RCC 7860 (cell line): ENCODE measurements at regions not wholly inside any gene's neighbourhood (a gene's known extent, or its start where the extent isn't known, plus 50 kb on each side); places are given as distances from the start of the nearest gene placed in this dataset.

ENCODE experiments used
- DNase-seq: peaks from one replicate; pipeline ENCODE4 v3.0.0-alpha.2; 2015; ENCODE audit warnings: low spot score
- FAIRE-seq: peaks from 2 replicates; lab custom pipeline; 2012; peaks lifted over from hg19 to GRCh38; lab: Jason Lieb, UNC

DNA sequence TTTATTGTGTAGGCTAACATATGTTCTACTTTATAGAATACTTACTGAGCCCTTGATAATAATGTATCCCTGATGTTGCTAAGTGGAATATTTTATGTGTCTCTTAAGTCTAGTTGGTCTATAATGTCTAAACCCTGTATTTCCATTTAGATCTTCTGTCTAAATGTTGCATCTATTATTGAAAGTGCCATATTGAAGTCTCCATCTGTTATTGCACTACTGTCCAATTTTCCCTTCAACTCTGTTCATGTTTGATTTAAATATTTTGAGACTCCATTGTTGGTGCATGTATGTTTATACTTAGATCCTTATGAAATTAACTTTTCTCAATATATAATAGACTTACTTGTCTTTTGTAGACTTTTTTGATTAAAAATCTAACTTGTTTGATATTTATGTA, 924.5 kb upstream of the KCND2 start:
- no peak for FAIRE-seq
- no peak for DNase-seq

DNA sequence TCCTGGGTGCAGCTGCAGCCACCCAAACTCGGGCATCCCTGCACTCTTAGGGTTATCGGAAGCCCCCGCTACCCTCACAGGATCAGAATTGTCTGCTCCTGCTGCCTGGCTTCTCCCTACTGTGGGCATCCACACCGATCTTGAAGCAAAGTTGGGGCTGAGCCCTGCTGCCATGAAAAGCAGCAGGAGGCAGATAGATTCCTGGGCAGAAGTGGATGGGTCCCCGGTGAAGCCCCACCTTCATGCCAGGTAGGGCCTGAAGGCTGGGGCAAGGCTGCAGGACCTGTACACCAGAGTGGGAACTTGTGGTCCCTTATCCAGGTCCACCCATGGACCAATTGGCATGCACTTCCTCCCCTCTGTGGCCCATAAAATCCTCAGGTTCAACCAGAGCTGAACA, 922.6 kb upstream of the KCND2 start:
- FAIRE-seq (no peak), DNase-seq (no peak)

DNA sequence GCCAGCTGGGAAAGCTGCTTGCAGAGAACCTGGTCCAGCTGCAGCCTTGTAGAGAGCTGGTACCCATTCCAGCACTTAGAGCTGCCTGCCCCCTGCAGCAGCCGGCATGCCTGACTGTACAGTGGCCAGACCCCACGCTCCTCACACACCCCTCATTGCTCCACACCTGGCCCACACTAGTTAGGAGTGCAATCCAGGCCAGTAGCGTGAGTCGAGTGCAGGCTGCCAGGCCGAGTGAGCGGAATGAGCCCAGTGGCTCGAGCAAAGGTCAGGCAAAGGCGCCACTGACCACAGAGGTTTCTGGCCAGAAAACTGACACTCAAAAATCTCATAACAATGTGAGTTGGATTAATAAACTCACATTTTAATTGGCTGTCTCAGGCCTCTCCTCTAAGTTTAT, 921.7 kb upstream of the KCND2 start:
- no peak for DNase-seq
- no peak for FAIRE-seq

DNA sequence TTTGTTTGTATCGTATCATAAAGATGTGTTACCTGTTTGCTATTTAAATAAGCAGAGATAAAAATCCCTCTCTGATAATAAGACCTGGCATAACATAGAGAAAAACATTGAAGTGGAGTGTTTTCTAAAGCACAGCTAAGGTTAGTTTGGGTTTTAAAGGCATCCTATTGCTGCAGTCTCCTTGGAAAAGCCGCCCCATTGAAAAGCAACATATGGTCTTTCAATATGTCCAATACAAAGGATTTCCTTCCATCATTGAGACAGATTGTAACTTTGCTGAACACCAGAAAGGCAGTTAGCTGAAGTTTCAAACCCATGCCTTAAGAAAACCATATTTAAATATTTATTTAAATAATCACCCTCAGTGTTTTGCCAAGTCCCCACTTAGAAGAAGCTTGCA, 898.5 kb upstream of the KCND2 start:
- DNase-seq (no peak), FAIRE-seq (no peak)

DNA sequence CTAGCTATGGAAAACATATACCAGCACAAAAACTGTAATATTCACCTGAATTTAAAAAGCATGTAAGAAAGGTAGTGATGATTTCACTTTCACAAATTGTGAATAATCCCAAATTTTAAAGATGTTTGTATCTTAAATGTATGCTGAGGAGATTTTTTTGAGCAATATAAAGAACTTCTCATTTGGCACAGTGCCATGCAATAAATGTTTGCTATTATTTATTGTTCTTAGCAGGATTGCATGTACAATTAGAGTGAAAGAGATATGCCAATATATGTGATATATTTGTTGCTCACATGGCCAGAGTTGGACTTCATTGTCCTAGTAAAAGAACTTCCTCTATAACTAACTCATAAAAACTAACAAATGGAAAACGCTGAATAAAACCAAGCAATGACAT, 895.1 kb upstream of the KCND2 start:
- DNase-seq (no peak), FAIRE-seq (no peak)

DNA sequence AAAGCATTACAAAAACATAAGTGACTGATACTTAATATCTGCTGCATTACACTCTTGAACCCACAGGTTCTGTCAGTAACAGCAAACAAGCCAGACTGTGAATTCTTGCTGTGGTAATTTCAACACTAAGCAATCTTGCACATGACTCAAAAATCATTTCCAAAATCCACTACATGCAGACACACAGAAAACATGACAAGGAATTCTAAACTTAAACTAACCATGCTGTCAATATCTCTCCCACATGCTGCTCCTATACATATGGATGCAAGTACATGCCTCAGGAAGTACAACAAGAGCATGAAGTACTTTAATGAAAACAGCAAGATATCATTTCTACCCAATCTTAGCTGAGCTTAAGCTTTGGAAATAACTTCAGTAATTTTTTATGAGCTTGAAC, 890.2 kb upstream of the KCND2 start:
- no peak for FAIRE-seq
- DNase-seq, result no peak

DNA sequence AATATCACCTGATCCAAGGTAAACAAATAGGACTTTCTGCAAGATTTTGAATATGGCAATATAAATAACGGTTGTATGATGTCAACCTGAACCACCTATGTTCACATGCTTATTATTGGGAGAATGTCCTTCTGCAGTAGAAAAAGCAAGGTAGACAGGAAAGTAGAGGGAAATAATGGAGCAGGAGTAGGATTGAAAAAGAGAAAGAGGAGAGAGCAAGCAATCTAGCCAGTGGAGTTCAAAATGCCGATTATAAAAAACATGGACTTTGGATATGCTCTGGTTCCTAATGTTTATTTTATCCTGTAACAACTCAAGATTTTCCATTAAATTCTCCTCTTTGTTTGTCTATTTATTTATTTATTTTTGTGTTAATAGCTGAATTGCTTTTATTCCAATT, 878.0 kb upstream of the KCND2 start:
- no peak for FAIRE-seq

DNA sequence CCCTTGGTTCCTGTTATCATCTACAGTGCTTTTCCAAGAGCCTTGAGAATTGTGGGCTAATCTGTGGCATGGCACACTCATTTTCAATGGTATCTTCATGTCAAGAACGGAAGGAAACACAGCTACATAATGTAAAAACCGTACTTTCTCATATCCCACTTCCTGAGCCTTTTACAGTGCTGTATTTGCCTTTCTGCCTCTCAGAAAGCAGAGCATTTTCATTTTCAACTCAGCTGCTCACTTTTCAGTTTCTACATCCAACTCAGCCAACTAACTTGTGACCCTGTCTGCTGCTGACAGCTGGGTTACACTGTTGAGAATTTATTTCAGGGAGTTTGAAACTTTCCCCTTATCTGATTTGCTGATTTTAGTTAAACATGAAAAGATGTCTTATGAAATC, 875.8 kb upstream of the KCND2 start:
- FAIRE-seq, result no peak
- DNase-seq, result no peak

More for the DNA sequence above, 878.0 kb upstream of the KCND2 start:
- DNase-seq, result no peak

DNA sequence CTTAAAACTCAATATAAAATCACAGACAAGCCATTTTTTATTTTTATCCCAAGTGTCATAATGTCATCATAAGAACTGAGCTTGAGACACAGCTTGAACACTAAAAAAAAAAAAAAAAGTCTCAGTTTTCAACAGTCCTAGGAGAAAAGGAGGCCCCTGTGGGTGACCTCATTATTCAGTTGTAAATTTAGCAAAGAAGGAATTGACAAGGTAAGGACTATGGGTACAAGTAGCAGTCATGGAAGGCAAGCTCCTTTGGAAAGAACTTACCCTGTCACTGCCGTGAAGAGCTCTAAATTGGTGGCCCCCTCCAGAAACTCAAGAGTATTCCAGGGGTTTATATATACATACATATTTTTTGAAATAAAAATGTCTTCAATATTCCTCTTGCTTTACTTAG, 864.4 kb upstream of the KCND2 start:
- FAIRE-seq (no peak), DNase-seq (no peak)

DNA sequence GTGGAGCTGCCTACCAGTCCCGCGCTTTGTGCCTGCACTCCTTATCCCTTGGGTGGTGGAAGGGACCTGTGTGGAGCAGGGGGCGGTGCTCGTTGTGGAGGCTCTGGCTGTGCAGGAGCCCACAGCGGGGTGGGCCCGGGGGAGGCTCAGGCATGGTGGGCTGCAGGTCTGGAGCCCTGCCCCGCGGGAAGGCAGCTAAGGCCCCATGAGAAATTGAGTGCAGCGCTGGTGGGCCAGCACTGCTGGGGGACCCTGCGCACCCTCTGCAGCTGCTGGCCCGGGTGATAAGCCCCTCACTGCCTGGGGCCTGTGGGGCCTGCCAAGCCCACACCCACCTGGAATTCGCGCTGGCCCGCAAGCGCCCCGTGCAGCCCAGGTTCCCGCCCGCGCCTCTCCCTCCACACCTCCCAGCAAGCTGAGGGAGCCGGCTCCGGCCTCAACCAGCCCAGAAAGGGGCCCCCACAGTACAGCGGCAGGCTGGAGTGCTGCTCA, 859.6 kb upstream of the KCND2 start:
- DNase-seq (no peak), FAIRE-seq (no peak)

DNA sequence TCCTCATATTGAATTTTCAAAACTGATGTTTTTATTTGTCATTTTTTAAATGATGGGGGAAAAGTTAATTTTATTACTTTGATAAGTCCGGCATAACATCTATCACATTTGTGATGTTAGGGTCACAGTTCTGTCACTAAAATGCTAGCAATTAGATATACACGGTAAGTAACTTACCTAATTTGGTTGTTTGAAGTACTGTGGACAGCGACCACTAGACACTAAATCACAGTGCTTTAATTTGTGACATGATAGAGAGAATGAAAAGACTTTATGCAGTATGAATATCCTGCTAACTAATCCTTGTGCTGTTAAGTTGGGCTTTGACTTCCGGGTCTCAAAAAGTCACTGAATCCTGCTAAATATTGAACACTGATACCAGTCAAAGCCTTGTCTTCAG, 857.3 kb upstream of the KCND2 start:
- no peak for DNase-seq
- FAIRE-seq, result no peak

DNA sequence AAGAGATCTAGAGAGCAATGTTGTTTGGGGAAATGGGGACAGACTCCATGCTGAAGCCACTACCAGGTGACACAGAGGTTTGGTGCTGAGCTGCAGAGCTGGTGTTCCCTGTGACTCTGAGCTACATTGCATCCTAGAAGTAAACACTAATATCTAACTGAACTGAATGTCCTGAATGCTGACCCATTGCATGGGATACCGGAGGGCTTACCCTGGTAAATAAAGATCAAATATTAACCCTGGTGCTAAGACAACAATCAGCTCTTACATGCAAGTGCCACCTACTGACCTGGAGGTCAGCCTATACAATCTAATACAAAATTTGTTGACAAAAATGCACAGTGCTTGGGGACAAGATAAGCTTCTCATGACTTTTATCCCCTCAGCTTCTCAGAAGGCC, 851.3 kb upstream of the KCND2 start:
- DNase-seq (no peak), FAIRE-seq (no peak)

DNA sequence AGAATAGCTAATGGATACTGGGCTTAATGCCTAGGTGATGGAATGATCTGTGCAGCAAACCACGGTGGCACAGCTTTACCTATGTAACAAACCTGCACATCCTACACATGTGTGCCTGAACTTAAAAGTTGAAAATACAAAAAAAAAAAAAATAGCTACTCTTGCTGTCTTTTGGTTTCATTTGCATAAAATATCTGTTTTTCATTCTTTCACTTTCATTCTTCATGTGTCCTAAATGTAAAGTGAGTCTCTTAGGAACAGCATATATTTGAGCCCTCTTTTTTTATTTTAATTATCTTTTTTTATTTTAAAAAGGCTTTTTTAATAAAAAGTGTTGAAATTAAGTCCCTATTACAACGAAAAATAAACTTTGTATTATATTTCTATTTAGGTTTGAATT, 836.1 kb upstream of the KCND2 start:
- DNase-seq (no peak), FAIRE-seq (no peak)

DNA sequence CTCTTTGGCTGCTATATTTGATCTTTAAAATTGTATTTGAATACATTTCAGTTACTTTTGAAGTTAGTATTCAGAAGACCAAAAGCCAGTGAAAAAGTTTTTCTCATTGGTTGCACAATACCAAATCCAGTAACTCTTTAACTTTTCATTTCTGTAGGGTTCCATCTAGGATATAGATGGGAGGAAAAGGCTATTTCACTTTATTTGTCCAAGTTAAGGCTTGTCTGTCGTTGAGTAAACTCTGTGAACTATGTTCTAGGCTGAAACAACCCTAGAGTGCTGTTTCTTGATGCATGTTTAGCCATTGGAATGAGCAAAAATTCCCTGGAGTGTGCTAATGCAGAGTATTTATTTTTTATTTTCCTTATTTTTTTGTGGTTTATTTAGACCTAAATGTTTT, 834.7 kb upstream of the KCND2 start:
- FAIRE-seq (no peak), DNase-seq (no peak)

DNA sequence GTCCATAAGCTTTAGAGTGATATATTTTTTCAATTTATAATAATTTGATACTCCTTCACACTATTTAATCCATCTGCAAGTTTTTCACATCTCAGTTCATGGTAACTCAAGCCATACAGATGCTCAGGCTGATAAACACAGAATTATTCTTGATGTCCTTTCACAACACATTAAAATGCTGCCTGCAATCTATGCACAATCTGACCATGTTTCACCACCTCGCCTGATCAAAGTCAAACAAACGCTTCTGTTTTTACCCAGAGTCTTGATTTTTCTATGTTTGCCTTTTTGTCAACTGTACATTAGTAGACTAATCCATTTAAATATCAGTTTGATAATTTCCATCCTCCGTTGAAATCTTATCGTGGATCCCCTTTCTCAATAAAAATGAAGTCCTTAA, 833.8 kb upstream of the KCND2 start:
- no peak for DNase-seq

DNA sequence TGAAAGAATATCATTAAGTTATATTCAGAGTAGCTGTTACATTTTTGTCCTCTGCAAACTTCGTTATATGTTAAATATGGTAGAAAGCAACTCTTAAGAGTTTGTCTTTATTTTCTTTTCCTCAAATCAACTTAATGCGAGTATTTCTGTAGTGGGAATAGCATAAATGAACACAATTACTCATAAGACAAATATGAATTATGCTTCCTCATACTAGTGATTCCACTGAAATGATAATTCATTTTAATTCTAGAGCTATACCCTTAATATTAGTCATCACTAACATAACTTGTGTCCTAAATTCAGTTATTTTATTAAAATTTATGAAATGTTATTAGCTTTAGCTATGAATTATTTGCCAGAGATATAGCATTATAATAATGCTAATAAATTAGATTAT, 820.6 kb upstream of the KCND2 start:
- no peak for FAIRE-seq
- DNase-seq, result no peak

More for the DNA sequence above, 833.8 kb upstream of the KCND2 start:
- no peak for FAIRE-seq

DNA sequence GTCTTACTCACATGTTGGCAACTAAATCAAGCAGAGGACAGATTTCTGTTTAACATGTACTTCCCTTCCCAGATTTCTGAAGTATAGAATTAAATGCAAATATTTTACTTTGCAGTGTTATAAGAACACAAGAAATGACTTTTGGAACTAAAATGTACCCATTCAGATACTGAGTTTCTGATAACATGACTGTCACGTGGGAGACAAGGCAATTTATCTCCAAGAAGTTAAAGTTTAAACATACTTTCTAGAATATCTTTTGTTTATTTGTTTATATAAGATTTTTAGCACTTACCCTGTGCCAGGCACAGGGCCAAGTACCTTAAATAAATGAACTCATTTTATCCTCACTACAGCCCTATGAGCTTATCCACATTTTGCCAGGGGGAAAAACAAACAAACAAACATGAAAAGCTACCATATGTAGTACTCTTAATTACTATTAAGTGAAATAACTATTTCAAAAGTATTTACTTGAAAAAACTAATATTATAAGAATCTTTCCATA, 807.1 kb upstream of the KCND2 start:
- no peak for FAIRE-seq
- no peak for DNase-seq

DNA sequence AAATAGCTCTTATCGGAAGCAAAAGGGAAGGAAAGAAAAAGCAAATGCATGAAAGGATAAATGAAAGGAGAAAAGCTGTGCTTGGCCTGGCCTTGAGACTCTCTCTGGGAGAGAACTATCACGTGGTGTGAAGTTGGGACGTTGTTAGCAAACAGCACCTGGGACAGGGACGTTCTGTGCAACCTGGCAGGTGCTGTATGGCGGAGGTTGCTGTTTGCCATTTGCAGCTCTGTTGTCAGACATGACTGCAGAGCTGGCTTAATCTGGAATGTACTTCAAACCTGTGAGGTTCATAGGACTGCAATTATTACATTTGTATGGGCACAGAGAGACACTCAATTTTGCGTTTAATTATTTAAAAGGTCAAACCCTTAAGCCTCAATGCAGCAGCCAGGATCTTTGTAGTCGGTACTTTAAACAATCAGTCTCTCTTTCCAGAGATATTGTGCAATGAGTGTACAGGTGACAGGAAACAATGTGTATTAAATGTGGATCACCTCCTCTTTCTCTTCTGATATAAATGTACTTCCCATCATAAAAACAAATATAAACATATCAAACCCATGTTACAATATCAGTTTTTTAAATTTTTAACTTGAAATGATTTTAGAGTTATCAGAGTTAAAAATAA, 800.5 kb upstream of the KCND2 start:
- DNase-seq (no peak), FAIRE-seq (no peak)

DNA sequence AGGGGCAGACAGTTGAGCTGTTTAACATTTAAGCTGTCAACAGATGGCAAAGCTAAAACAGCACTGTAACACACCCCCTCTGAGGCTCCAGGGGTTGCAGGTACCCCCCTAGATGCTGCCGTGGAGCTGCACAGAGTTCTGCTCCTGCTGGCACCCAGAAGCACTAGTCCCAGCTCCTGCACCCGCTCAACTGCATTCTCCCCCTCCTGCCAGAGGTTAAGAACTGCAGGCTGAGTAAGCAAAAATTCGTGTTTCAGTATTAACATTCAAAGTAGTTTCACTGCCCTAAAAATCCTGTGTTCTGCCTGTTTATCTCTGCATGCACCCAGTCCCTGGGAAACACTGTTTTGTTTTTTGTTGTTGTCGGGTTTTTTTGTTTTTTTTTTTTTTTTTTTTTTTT, 790.8 kb upstream of the KCND2 start:
- FAIRE-seq, result no peak
- DNase-seq, result no peak

DNA sequence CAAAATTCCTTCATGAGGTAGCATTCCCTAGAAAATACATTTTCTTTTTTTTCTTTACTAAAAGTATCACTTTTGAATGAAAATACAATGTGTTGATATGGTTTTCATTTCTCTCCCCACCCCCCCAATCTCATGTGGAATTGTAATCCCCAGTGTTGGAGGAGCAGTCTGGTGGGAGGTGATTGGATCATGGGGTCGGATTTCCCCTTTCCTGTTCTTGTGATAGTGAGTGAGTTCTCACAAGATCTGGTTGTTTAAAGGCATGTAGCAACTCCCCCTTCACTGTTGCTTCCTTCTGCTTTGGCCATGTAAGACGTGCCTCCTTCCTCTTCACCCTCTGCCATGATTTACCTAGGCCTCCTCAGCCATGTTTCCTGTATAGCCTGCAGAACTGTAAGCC, 790.3 kb upstream of the KCND2 start:
- no peak for FAIRE-seq
- no peak for DNase-seq

DNA sequence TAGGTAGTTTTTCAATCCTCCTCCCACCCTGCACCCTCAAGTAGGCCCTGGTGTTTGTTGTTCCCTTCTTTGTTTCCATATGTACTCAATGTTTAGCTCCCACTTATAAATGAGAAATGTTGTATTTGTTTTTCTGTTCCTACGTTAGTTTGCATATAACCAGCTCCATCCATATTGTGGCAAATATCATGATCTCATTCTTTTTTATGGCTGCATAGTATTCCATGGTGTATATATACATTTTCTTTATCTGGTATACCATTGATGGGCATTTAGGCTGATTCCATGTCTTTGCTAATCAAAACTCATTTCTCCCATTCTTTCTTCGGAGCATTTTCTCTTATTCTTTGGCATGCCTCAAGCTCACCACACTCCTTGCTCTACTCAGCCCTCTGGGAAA, 789.6 kb upstream of the KCND2 start:
- DNase-seq (no peak), FAIRE-seq (no peak)

DNA sequence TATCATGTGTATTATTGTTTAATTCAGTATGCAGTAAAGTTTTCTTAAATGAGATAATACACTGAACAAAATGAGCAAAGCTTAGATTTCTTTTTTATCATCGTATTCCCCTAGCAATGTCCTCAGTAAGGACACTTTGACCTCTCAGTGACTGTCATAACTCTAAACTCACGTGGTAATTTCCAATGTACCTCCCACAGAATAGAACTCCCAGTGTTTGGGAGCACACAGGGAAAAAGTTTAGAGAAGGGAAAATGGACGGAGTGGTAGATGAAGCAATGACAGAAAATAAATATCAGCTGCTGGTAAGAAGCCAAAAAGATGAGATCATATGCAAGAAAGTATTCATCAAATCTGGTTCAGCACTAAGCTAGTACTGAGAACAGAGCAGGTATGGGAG, 758.6 kb upstream of the KCND2 start:
- no peak for DNase-seq
- FAIRE-seq, result no peak

DNA sequence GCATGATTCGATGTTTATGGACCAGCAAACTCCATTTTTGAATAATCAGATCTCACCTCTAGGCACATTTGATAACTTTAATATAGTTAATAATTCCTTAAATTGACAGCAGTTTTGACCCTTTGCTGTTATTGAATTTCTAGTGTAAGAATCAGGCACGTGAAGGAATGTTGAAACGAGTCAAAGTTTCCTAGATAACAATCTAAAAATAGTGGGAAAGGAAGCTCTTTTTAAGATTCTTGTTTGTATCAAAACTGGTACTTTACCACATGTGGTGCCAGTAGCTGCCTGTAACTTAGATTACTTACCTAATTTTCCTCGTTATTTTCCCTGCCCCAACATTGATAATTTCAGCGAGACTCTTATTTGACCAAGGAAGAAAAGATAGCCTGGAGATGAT, 757.8 kb upstream of the KCND2 start:
- DNase-seq (no peak), FAIRE-seq (no peak)
